SW 1271 (cell line): ENCODE measurements at regions not wholly inside any gene's neighbourhood (a gene's known extent, or its start where the extent isn't known, plus 50 kb on each side); places are given as distances from the start of the nearest gene placed in this dataset.
A peak's percentile ranks its signal among the peaks of the same experiment; 100 is the strongest.

Experiments
- DNase-seq, 2 experiments: peaks; one replicate each; lab custom pipeline; 2025; lab: John Stamatoyannopoulos, UW

DNA sequence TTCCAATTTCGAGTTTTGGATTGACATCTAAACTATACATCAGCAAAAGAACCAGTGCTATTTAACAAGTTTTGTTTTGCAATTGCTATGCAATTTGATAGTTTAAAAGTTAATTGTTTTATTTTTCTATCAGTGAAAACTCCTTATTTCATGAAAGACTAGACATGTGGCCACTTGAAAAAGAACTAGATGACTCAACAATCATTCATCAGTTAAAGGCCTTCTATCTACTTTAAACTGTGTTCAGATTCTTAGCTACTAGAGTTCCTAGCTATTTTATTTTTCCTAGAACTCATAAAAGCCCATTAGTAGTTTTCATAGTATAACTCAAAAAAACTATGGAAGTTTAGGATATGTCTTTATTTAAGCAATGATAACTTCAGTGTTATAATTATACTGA, 104.6 kb upstream of the LSM8 start:
- DNase-seq: no peak

- DNase-seq: peak in 1 of 2 experiments; percentile 26
Observed at GRCh38 chr7:118080947-118081346, 103.0 kb upstream of the LSM8 start.

DNA sequence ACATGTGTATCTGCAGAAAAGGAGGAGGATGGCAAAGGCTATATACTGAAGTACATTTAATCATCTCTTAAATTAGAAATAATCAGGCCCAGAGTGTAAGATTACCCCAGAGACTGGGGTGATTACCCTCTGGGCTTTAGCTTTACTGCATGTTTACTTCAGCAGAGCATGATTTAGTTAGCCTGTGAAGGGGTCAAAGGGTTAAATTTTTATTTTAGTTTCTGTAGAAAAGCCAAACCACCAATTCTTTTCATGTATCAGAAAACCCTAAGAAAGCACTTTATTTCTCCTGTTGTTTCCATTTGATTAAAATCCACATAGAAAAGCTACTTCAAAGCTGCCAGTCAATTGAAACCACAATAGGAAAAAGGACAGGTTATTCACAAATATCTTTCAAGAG, 101.5 kb upstream of the LSM8 start:
- DNase-seq: no peak

GRCh38 chr7:118085000-118085399, 99.0 kb upstream of the LSM8 start:
- DNase-seq: no peak

- no peak for DNase-seq
Observed at GRCh38 chr7:118087126-118087525, 96.8 kb upstream of the LSM8 start.

GRCh38 chr7:118094044-118094443, 89.9 kb upstream of the LSM8 start:
- no peak for DNase-seq

- peak in 1 of 2 experiments; percentile 35 for DNase-seq
Observed at GRCh38 chr7:118104812-118105441, 79.0 kb upstream of the LSM8 start.

DNA sequence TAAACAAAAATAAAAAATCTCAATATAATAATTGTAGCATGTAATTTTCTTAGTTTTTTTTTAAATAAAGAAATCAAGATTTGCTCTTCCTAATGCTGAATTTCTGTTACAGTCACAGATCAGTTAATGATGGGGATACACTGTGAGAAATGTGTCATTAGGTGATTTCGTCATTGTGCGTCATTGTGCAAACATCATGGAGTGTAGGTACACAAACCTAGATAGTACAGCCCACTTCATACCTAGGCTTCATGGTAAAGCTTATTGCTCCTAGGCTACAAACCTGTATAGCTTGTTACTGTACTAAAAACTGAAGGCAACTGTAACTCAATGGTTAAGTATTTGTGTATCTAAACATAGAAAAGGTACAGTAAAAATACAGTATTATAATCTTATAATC, 74.4 kb upstream of the LSM8 start:
- no peak for DNase-seq

DNA sequence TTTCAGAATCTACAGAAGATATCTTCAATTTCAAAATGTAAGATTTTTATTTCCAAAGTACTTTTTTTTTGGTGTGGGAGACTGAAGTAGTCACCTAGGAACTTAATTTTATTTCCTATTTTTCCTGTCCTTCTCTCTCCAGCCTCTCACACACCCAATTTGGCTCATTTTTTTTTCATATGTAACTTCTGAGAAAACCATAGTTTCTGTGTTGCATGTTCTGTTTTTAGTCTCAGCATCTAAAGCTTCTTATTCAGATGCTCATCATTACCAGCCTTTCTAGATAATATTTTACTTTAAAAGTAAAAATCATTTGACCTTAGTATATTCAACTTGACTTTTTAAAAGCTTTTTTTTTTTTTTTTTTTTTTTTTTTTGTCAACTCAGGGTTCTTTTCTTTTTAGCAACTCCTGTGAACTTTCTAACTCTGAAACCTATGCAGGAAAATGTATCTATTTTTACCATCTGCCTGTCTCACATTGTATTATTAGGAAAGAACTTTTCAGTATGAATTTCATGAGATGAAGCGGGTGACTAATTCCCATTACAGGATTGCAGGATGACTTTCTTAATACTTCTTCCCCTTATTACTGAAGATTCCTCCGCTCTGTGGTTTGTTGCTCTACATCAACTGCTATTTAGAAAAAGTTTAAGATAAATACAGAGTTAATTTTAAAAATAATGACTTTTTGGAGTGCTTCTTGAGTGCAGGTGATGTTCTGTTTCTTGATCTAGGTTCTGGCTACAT, 73.6 kb upstream of the LSM8 start:
- DNase-seq: no peak

- no peak for DNase-seq
Observed at GRCh38 chr7:118111347-118111746, 72.6 kb upstream of the LSM8 start.

DNA sequence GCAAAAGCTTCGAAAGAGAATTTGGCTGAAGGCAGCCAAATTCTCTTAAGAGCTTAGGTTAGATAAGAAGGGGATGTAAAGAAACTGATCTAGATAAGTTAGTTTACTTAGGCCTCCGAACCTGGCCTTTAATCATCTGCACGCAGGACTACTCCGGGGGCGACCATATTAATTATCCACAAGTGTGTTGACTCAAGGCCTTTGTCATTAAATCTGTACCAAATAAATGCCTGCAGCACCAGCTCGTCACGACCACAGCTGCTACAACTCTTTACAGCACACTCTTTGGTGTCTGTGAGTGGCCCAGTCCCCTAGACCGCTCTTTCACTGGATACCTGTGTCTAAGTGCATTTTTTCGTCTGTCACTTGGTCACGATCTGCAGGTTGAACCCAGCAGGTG, 69.8 kb upstream of the LSM8 start:
- DNase-seq: no peak

DNA sequence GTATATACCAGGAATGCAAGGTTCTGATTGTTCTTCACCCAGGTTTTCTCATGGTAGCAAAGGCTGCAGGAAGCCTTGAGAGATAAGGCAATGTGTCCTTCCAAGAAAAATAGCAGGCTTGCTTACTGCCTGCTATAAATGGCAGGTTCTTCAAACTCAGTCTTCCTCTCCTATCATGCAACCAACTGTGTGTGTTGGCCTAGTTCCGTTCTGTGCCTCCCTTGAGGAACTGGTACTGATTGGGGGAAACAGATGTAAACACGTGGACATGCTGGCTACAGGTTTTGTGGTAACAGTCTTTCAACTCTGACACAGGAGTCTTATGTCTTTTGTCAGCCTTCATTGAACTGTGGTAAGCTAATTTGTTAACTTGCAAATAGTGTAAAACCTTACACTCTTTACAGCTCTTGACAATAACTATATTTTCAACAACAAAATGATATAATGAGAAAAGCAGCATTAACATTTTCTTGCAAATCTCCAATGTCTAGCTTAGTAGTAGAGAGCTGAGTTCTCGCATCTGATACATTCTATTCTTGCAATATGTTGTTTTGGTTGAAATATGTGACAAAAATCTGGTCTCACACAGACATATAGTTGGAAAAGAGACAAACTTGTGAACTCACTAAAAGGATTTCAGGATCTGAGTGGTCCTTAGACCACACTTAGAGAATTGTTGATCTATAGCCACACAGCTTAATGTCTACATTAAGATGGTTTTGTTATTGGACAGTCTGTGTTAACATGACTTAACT, 54.7 kb upstream of the LSM8 start:
- no peak for DNase-seq

DNA sequence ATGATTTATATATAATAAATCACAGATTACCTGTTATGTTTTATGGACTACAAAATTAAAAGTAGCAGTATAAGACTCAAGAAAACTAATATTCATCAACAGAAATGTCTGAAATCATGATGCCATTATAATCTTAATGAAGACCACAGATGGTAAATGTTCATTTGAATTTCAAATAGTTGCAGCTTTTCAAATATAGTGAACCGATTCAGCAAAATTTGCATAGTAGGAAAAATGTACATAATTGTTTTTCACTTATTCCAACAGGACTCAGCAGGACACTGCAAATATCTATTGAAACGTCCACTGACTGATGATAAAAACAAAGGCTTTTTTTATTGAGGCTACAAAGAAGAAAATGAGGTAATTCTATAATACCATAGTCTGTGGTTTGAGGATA, 51.2 kb upstream of the LSM8 start:
- DNase-seq: no peak
